GM23338 (cell line): ENCODE measurements at regions not wholly inside any gene's neighbourhood (a gene's known extent, or its start where the extent isn't known, plus 50 kb on each side); places are given as distances from the start of the nearest gene placed in this dataset.

Experiments used
- ATAC-seq: fragments of 200-7000 bp; cut with Tn5 transposase; 3 replicates; pipeline ENCODE4 v1.9.1; 2020
- DNase-seq: peaks from one replicate; pipeline ENCODE4 v3.0.0-alpha.2; 2015; ENCODE audit warnings: low spot score
- H2AFZ ChIP-seq: fragments of 200-600 bp; sonication (generic); 2 replicates; pipeline ENCODE4 v1.8.0; 2016; ENCODE audit warnings: antibody characterized with exemption, mild to moderate bottlenecking, moderate library complexity
- H3F3A ChIP-seq: fragments of 200-600 bp; sonication (generic); replicated peaks from 2 replicates; pipeline ENCODE4 v1.8.0; 2017; ENCODE audit warnings: antibody characterized with exemption, mixed run types, low read depth
- H3K27ac ChIP-seq: fragments of 200-600 bp; sonication (generic); 2 replicates; pipeline ENCODE4 v1.6.1; 2016; ENCODE audit warnings: low read depth
- H3K27me3 ChIP-seq: fragments of 200-600 bp; sonication (generic); 2 replicates; pipeline ENCODE4 v1.8.0; 2016; ENCODE audit warnings: mild to moderate bottlenecking, mixed run types, moderate library complexity; ENCODE audit not compliant: insufficient read depth
- H3K36me3 ChIP-seq: fragments of 200-600 bp; sonication (generic); 2 replicates; pipeline ENCODE4 v1.8.0; 2016; ENCODE audit warnings: mild to moderate bottlenecking; ENCODE audit not compliant: insufficient read depth
- H3K4me1 ChIP-seq: fragments of 200-600 bp; sonication (generic); 2 replicates; pipeline ENCODE4 v1.8.0; 2016; ENCODE audit warnings: mild to moderate bottlenecking, moderate library complexity; ENCODE audit not compliant: insufficient read depth
- H3K4me2 ChIP-seq: fragments of 200-600 bp; sonication (generic); 2 replicates; pipeline ENCODE4 v1.7.1; 2017; ENCODE audit warnings: mixed run types
- H3K4me3 ChIP-seq: fragments of 200-600 bp; sonication (generic); 2 replicates; pipeline ENCODE4 v1.6.1; 2016; ENCODE audit warnings: mixed run types
- H3K79me2 ChIP-seq: fragments of 200-600 bp; sonication (generic); replicated peaks from 2 replicates; pipeline ENCODE4 v1.8.0; 2017; ENCODE audit warnings: mild to moderate bottlenecking; ENCODE audit not compliant: insufficient read depth
- H3K9me2 ChIP-seq: fragments of 200-600 bp; sonication (generic); 2 replicates; pipeline ENCODE4 v1.8.0; 2017; ENCODE audit not compliant: insufficient read depth
- H4K20me1 ChIP-seq: fragments of 200-600 bp; sonication (generic); replicated peaks from 2 replicates; pipeline ENCODE4 v1.8.0; 2017; ENCODE audit warnings: mild to moderate bottlenecking; ENCODE audit not compliant: insufficient read depth
- H3K27ac Mint-ChIP-seq: 2 replicates; pipeline ENCODE4 v1.8.0; 2020; ENCODE audit warnings: inconsistent platforms, mild to moderate bottlenecking, moderate library complexity, mixed read lengths
- H3K27me3 Mint-ChIP-seq: 3 replicates; pipeline ENCODE4 v1.8.0; 2022; ENCODE audit warnings: low read depth, mild to moderate bottlenecking, moderate library complexity, mixed read lengths, inconsistent platforms; ENCODE audit not compliant: insufficient read depth, poor library complexity
- H3K36me3 Mint-ChIP-seq: 3 replicates; pipeline ENCODE4 v1.8.0; 2021; ENCODE audit warnings: low read depth, mild to moderate bottlenecking, inconsistent platforms, moderate library complexity, mixed read lengths
- H3K4me1 Mint-ChIP-seq: 3 replicates; pipeline ENCODE4 v1.8.0; 2020; ENCODE audit warnings: mild to moderate bottlenecking, inconsistent platforms, mixed read lengths
- H3K4me3 Mint-ChIP-seq: 3 replicates; pipeline ENCODE4 v1.8.0; 2021; ENCODE audit warnings: moderate library complexity, mild to moderate bottlenecking, inconsistent platforms, mixed read lengths
- H3K9me3 Mint-ChIP-seq: 3 replicates; pipeline ENCODE4 v1.8.0; 2020; ENCODE audit warnings: moderate library complexity, mild to moderate bottlenecking, inconsistent platforms, mixed read lengths
- CREB1 ChIP-seq: fragments of 250-450 bp; sonication (Bioruptor Pico); IDR thresholded peaks from 2 replicates; pipeline ENCODE4 v1.5.0; 2020; ENCODE audit warnings: low read depth, mild to moderate bottlenecking, moderate library complexity
- CTCF ChIP-seq, 2 experiments: fragments of 200-600 bp in 1 of 2; sonication (generic) in 1 of 2; conservative IDR thresholded peaks; 2 replicates each; pipeline versions ENCODE4 v1.5.1 to v1.6.1; 2016 to 2017; ENCODE audit warnings: antibody characterized with exemption in 2 of 2, low read depth in 2 of 2, mild to moderate bottlenecking in 2 of 2, moderate library complexity in 1 of 2
- EZH2 ChIP-seq: fragments of 200-600 bp; sonication (generic); IDR thresholded peaks from one replicate; pipeline ENCODE4 v1.8.0; 2017; ENCODE audit warnings: antibody characterized with exemption, mild to moderate bottlenecking, low read depth; ENCODE audit not compliant: unreplicated experiment
- EZH2phosphoT487 ChIP-seq: fragments of 200-600 bp; sonication (generic); IDR thresholded peaks from one replicate; pipeline ENCODE4 v1.8.1; 2018; ENCODE audit warnings: antibody characterized with exemption; ENCODE audit not compliant: unreplicated experiment
- JUNB ChIP-seq: IDR thresholded peaks from one replicate; pipeline ENCODE4 v1.6.1; 2016; ENCODE audit warnings: antibody characterized with exemption; ENCODE audit not compliant: unreplicated experiment
- NANOG ChIP-seq: IDR thresholded peaks from 2 replicates; pipeline ENCODE4 v1.6.1; 2016; ENCODE audit warnings: antibody characterized with exemption, borderline replicate concordance
- POLR2AphosphoS5 ChIP-seq: IDR thresholded peaks from 2 replicates; pipeline ENCODE4 v1.6.1; 2016; ENCODE audit warnings: antibody characterized with exemption, low read depth
- REST ChIP-seq: IDR thresholded peaks from one replicate; pipeline ENCODE4 v1.6.1; 2018; ENCODE audit warnings: antibody characterized with exemption; ENCODE audit not compliant: unreplicated experiment
- ZNF114 ChIP-seq: fragments of 250-450 bp; sonication (Bioruptor Pico); IDR thresholded peaks from 2 replicates; pipeline ENCODE4 v1.5.0; 2020; ENCODE audit warnings: mild to moderate bottlenecking, moderate library complexity
- ZNF331 ChIP-seq: fragments of 250-450 bp; sonication (Bioruptor Pico); IDR thresholded peaks from 2 replicates; pipeline ENCODE4 v1.5.0; 2020; ENCODE audit warnings: low read depth, mild to moderate bottlenecking, moderate library complexity
- ZNF462 ChIP-seq: fragments of 250-450 bp; sonication (Bioruptor Pico); IDR thresholded peaks from 2 replicates; pipeline ENCODE4 v1.5.0; 2020; ENCODE audit warnings: mild to moderate bottlenecking, moderate library complexity

GRCh38 chr15:36007699-36008098, 461.7 kb upstream of the DPH6 start:
- Histone ChIP-seq H3K27me3 (no peaks in the 10 kb centered on the region), H3K9me2 (peaks cover 7% of the 10 kb centered on the region; the same call in 1 of the 2 replicates), H3K4me3 (no peak overlapping the region), H3K36me3 (peaks cover 5% of the 10 kb centered on the region; the same call in 1 of the 2 replicates), H3K79me2 (no peaks in the 10 kb centered on the region), H2AFZ (no peak overlapping the region), H4K20me1 (no peaks in the 10 kb centered on the region), H3K4me2 (no peak overlapping the region), H3K4me1 (no peaks in the 10 kb centered on the region), H3K27ac (no peak overlapping the region), H3F3A (no peaks in the 10 kb centered on the region)
- Mint-ChIP-seq H3K27ac (no peak overlapping the region), H3K36me3 (no peaks in the 10 kb centered on the region), H3K4me3 (no peak overlapping the region), H3K9me3 (peaks cover 11% of the 10 kb centered on the region; the same call in 2 of the 3 replicates), H3K27me3 (no peaks in the 10 kb centered on the region), H3K4me1 (no peaks in the 10 kb centered on the region)
- DNase-seq (no peak), ATAC-seq (no peak)
- TF ChIP-seq POLR2AphosphoS5 (no peak), ZNF114 (CRISPR knock-in tag) (no peak), NANOG (no peak), EZH2phosphoT487 (no peak), CREB1 (no peak), EZH2 (no peak), REST (no peak), ZNF331 (CRISPR knock-in tag) (no peak), CTCF (conservative IDR thresholded peaks at IDR 0.05; ENCODE audit: low read depth in 2 of 2) (no peak)

GRCh38 chr15:36008719-36009118, 462.8 kb upstream of the DPH6 start:
- Mint-ChIP-seq H3K27me3 (no peaks in the 10 kb centered on the region), H3K27ac (no peak overlapping the region), H3K4me1 (no peaks in the 10 kb centered on the region), H3K4me3 (no peak overlapping the region), H3K36me3 (no peaks in the 10 kb centered on the region), H3K9me3 (peaks cover 11% of the 10 kb centered on the region; the same call in 2 of the 3 replicates)
- no peak overlapping the region for H3K4me2 ChIP-seq
- H3K4me3 ChIP-seq, result no peak overlapping the region
- H2AFZ ChIP-seq, result no peak overlapping the region
- no peak for DNase-seq
- no peaks in the 10 kb centered on the region for H3K27me3 ChIP-seq
- H3K36me3 ChIP-seq, result peaks cover 5% of the 10 kb centered on the region; the same call in 1 of the 2 replicates
- no peaks in the 10 kb centered on the region for H3K79me2 ChIP-seq
- H3K4me1 ChIP-seq, result no peaks in the 10 kb centered on the region
- H3K27ac ChIP-seq, result no peak overlapping the region
- H3K9me2 ChIP-seq, result peaks cover 7% of the 10 kb centered on the region; the same call in 1 of the 2 replicates
- H3F3A ChIP-seq, result no peaks in the 10 kb centered on the region
- ATAC-seq, result no peak
- H4K20me1 ChIP-seq, result no peaks in the 10 kb centered on the region
- TF ChIP-seq ZNF462 (CRISPR knock-in tag), result no peak
- TF ChIP-seq JUNB, result no peak
- no peak for TF ChIP-seq ZNF114 (CRISPR knock-in tag)
- no peak for TF ChIP-seq EZH2phosphoT487
- TF ChIP-seq POLR2AphosphoS5, result no peak
- TF ChIP-seq EZH2, result no peak
